HG03442 (cell line): ENCODE measurements at regions not wholly inside any gene's neighbourhood (a gene's known extent, or its start where the extent isn't known, plus 50 kb on each side); places are given as distances from the start of the nearest gene placed in this dataset.
"Not testable (repeated sequence)": the region's sequence is repeated elsewhere in the genome, so short reads cannot be mapped to it uniquely, and the experiment has no call there.

ENCODE experiments used
- ATAC-seq: cut with Tn5 transposase; IDR thresholded peaks from one replicate; pipeline ENCODE4 v1.9.1; 2021; ENCODE audit warnings: mild to moderate bottlenecking, moderate library complexity; ENCODE audit not compliant: unreplicated experiment

- no peak for ATAC-seq
These were observed 116.6 kb upstream of the SPACA7 start for GRCh38 chr13:112259511-112259910.

GRCh38 chr13:112260108-112261055 lies 115.8 kb upstream of the SPACA7 start:
- no peak for ATAC-seq

- no peak for ATAC-seq
These were observed 114.2 kb upstream of the SPACA7 start for GRCh38 chr13:112261924-112262323.

- no peak for ATAC-seq
These were observed 113.0 kb upstream of the SPACA7 start for GRCh38 chr13:112263152-112263551.

GRCh38 chr13:112267660-112268059 lies 108.5 kb upstream of the SPACA7 start:
- ATAC-seq, result no peak

GRCh38 chr13:112270951-112271350 lies 105.2 kb upstream of the SPACA7 start:
- peak; percentile 54 for ATAC-seq

- not testable (repeated sequence) for ATAC-seq
These were observed 89.4 kb upstream of the SPACA7 start for GRCh38 chr13:112286733-112287132.

GRCh38 chr13:112320303-112320702 lies 55.9 kb upstream of the SPACA7 start:
- ATAC-seq, result no peak

GRCh38 chr13:112322557-112322956 lies 53.6 kb upstream of the SPACA7 start:
- no peak for ATAC-seq

GRCh38 chr13:112324116-112324515 lies 52.0 kb upstream of the SPACA7 start:
- ATAC-seq, result no peak

GRCh38 chr13:112325142-112325808 lies 50.9 kb upstream of the SPACA7 start:
- ATAC-seq, result no peak

- no peak for ATAC-seq
These were observed 50.1 kb upstream of the SPACA7 start for GRCh38 chr13:112325920-112326645.
